SH-SY5Y (cell line): ENCODE measurements at regions not wholly inside any gene's neighbourhood (a gene's known extent, or its start where the extent isn't known, plus 50 kb on each side); places are given as distances from the start of the nearest gene placed in this dataset.

Experiments used
- GATA2 ChIP-seq: IDR thresholded peaks from 2 replicates; pipeline ENCODE4 v1.6.1; 2011; ENCODE audit warnings: mild to moderate bottlenecking, low read depth, low read length
- GATA3 ChIP-seq: IDR thresholded peaks from 2 replicates; pipeline ENCODE4 v1.6.1; 2011; ENCODE audit warnings: low read depth, mild to moderate bottlenecking, low read length, moderate library complexity

DNA sequence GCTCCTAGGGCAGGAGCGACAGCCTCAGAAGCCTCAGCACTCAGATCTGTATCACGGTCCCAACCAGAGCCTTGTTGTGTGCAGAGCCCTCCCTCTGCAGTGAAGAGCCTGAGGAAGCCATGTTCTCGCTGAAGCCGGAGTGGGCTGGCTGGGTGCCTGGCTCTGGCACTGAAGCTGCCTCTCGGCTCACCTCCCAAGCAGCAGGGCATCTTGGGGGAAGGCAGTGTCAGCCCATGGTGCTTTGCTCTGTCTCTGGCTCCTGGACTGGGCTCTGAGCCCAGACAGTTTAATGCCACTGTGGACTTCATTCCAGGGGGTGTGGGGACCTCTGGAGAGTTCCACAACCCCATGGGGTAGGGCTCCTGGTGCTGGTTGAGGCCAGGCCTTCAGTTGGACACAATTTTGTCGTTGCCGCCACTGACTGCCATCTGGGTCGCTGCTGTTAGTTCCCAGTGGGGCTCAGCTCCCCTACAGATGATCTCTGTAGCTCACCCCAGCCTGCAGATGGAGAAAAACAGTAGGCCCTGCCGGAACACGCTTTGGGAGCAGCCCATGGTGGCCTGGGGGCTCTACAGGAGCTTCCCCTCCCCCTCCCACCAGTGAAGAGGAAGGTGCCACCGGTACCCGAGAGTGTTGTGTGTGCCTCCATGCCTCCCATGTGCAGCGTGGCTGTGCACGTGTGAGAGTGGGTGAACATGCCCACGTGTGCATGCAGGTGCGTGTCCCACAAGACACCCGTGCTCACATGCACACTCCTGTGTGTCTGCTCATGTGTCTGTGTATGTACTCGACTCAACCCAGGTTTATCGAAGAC, 86.5 kb upstream of the B3GAT1 start:
- no peak for TF ChIP-seq GATA3
- TF ChIP-seq GATA2: no peak

DNA sequence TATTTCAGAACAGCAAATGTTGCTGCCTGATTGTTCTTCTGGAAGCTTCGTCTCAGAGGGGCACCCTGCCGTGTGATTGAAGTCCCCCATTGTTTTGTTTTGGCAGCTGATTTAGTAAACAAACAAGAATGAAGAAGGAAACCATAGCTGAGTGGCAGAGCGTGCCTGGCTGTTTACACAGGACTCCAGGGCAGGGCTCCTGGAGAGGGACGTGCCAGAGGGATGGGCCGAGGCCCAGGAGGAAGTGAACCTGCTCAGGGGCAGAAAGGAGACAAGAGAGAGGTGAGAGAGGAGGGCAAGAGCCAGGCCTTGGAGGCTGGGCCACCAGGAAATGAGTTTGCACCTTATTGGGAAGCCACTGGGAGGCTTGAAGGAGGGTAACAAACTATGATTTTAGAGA, 85.5 kb upstream of the B3GAT1 start:
- TF ChIP-seq GATA3: no peak
- no peak for TF ChIP-seq GATA2

DNA sequence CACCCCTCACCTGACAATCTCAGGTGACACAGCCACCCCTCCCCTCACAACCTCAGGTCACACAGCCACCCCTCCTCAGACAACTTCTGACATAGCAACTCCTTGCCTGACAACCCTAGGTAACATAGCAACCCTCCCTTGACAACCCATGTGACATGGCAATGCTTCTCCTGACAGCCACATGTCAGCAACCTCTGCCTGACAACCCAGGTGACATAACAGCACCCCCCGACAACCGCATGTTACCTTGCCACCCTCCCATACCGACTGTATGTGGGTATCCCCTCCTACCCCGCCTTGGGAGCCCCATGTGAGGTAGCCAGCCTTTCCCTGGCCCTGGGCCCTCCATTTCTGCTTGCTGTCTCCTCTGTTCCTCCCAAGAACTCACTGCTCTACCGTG, 77.7 kb upstream of the B3GAT1 start:
- no peak for TF ChIP-seq GATA2
- TF ChIP-seq GATA3: no peak

DNA sequence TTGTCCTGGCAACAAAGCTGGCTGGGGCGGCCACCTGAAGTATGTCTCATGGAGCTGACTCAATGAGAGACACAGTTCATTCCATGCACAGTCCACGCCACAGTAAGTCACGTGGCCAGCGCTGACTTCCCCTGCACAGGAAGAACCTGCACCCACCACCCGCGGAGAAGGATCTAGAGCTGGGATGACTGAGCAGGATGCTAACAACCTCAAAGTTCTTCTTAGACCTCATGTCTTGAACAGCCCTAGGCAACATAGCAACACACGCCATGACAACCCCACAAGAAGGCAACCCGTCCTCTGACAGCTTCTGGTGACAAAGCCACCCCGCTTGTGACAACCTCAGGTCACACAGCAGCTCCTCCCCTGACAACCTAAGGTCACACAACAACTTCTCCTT, 76.9 kb upstream of the B3GAT1 start:
- no peak for TF ChIP-seq GATA2
- no peak for TF ChIP-seq GATA3

DNA sequence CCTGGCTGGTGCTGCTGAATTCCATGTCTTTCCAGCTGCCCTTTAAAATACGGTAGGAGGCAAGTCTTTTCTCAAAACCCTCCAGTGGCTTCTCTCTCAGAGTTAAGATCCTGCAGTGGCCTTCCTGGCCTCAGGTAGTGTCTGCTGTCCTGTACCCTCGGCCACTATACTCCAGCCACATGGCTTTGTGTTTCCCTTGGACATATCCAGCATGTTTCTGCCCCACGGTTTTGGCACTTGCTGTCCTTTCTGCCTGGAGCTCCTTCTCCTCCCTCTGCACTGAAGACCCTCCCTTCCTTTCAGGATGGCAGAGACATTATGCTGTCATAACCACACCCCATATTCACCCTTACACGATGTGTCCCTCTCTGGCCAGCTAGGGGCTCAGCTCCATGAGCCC, 76.5 kb upstream of the B3GAT1 start:
- TF ChIP-seq GATA3 (no peak), GATA2 (no peak)

DNA sequence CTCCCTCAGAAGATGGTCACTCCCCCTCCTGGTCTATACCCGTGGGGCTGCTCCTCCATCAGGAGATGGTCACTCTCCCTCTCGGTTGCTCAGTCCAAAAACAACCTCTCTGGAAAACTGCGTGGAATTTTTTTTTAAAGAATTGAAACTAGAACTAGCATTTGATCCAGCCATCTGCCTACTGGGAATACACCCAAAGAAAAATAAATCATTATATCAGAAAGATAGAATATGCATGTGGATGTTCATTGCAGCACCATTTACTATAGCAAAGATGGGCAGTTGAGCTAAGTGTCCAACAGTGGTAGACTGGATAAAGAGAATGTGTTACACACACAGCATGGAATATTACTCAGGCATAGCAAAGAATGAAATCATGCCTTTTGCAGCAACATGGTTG, 75.7 kb upstream of the B3GAT1 start:
- no peak for TF ChIP-seq GATA3
- no peak for TF ChIP-seq GATA2

DNA sequence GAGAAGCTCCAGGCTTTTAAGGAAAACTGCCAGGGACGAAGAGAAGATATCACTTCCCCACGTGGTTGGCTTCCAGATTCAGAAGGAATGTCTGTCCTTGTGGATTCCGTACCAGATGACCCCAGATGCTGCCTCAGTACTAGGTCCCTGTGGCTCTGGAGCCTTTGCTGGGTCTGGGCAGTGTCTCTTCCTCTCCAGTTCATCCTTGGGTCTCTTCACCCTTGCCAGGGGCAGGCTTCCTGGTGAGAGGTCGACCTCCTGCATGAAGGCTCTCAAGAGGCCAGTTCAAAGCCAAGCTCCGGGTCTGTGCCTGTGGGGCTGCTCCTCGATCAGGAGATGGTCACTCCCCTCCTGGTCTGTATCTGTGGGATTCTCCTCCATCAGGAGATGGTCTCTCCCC, 74.7 kb upstream of the B3GAT1 start:
- TF ChIP-seq GATA2: no peak
- TF ChIP-seq GATA3: no peak

DNA sequence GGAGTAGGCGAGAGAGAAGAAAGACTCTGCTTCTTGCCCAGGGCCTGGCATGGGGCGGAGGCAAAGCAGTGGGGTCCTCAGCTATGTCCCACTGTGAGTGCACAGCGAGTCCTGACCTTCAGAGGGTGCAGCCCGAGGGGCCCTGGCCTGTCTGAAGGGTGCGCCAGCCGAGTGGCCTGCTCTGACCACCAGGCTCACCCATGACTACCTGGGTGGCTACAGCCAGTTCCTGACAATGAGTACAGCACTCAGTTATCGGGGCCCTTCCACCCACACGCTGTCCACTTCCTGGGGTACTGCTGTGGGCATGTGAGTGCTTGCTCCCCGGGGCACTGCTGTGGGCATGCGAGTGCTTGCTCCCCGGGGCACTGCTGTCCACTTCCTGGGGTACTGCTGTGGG, 74.1 kb upstream of the B3GAT1 start:
- TF ChIP-seq GATA2 (no peak), GATA3 (no peak)

DNA sequence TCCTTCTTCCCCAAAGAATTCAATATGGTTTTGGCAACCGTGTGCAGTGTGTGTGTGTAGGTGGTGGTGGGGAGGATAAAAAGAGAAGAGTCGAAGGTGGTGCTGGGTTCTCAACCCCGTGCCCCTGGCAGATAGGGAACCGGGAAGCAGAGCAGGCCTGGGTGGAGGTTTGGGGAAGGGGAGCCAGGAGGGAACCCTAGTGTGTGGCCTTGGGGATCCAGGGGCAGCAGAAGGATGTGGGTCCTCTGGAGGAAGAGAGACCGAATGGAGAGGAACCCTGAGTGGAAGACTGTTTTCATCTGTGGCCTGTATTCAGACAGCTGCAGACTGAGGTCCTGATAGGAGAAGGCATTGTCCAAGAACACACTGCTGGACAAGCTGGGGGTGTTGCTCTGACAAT, 73.3 kb upstream of the B3GAT1 start:
- no peak for TF ChIP-seq GATA2
- no peak for TF ChIP-seq GATA3

DNA sequence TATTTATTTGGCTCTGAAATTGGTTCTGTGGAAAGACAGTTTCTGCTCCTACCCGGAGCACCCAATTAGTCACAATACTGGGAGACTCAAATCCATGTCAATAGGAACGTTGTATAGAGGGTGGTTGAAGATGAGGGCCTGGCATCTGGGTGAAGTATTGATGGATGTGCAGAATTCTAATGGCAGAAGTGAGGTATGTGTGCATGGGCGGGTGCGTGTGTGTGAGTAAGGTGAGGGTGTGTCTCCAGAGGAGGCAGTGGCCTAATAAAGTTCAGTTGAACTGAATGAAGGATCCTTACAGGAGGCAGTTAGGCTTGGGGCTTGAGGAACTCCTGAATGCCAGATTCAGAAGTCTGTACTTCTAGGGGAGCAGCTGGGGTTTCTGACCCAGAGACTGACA, 71.8 kb upstream of the B3GAT1 start:
- TF ChIP-seq GATA3: no peak

DNA sequence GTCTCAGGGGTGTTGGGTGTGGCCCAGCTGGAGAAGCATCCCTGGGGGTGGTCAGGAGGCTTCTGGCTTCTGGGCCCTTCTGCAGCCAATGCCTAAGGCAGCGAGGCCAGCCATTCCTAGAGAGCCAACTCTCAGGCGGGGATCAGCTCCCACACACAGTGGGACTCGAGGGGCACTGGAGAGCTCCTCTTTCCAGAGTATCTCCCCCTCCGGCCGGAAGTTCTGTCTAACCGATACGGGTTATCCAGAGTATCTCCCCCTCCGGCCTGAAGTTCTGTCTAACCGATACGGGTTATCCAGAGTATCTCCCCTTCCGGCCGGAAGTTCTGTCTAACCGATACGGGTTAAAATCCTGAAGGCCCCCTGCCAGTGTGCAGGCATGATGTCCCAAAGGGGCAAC, 71.2 kb upstream of the B3GAT1 start:
- TF ChIP-seq GATA2 (no peak), GATA3 (no peak)

DNA sequence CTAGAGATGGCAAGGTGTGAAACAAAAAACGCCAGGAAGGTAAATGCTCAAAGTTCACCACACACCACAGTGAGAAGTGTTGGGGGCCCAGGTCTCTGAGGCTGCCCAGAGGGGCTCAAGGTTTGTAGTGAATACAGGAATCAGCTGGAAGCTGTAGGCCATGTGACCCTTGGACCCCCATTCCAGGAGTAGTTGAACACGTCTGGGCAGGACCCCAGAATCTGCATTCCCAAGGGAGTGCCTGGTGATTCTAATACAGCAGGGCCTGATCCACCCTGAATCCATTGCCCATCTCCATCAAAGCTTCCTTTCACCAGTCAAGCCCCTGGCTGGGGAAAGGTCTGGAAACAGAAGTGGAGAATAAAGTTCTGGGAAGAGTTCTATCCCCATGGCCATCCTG, 70.8 kb upstream of the B3GAT1 start:
- TF ChIP-seq GATA2 (no peak), GATA3 (no peak)

DNA sequence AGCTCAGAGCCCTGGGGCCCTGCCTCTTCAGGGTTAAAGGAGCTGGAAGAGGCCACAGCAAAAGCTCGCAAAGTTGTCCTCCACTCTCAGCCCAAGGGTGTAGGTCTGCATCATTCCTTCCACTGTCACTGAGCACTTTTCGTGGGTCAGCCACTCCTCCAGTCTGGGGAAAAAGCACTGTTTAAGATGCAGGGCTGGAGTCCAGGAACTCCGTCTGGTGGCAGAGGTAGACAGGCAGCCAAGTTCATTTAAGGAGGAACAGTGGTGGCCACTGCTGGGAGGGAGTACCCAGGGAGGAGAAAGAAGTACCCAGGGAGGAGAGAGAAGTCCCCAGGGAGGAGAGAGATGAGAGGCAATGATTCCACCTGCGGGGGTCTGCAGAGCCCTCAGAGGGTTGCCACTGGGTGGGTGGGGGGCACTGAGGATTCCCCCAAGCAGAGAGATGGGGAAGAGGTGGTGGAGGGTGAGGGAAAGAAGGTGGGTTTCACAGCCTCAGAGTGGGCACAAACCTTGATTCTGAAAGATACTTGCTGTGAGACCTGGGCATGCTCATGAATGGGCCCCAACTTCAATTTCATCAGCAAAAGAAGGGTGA, 70.0 kb upstream of the B3GAT1 start:
- TF ChIP-seq GATA2: no peak
- no peak for TF ChIP-seq GATA3

DNA sequence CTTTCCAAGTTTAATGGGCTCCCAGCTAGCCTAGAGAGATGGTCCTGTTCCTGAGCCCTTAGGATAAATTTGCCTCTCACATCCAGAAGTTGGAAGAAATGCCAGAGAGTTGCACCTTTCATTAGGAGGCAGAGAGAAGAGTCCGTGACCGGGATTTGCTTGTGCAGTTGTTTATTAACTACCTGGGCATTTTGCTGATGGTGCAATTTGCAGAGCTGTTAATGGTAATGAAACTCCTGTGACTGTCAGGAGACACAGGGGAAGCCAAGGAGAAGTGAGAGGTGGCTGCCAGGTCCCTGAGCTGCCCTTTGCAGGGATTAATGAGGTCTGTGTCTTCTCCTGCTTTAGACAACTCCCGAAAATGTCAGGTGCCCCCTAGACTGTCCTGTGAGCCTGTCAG, 69.1 kb upstream of the B3GAT1 start:
- TF ChIP-seq GATA2: no peak

DNA sequence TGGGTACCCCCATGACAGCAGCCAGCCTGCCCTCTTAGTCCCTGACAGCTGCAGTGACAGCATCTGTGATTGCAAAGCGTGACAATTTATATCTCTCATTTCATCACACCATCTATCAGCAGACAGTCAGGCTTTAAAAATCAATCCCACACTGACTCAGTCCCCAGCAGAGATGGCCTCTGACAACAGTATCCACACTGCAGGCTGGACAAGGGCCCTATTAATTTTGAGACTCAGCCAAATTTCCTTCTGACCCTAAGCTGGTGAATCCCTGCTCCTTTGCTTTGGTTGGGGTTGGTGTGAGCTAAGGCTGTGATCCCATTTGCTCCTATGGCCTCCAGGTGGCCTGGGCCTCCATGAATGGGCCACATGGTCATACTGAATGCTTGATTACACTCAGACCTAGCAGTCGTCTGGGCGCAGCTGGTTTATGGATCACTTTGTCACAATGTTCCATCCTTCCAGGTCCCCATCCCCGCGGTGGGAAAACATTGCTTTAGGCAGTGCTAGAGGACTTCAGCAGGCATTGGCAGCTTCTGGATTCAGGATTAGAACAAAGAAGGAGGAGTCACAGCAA, 68.2 kb upstream of the B3GAT1 start:
- no peak for TF ChIP-seq GATA2
- no peak for TF ChIP-seq GATA3
